SK-N-SH treated with all-trans-retinoic acid at 6 μM for 48 hours (cell line): ENCODE measurements at regions not wholly inside any gene's neighbourhood (a gene's known extent, or its start where the extent isn't known, plus 50 kb on each side); places are given as distances from the start of the nearest gene placed in this dataset.

Source experiments
- ATAC-seq: fragments of 200-7000 bp; cut with Tn5 transposase; 3 replicates; pipeline ENCODE4 v1.9.1; 2020; ENCODE audit warnings: mild to moderate bottlenecking, moderate library complexity
- ARNTL ChIP-seq: fragments of 450-650 bp; formaldehyde crosslinking; IDR thresholded peaks from 2 replicates; pipeline ENCODE4 v1.5.0; 2020; ENCODE audit warnings: low read depth, mild to moderate bottlenecking, moderate library complexity, borderline replicate concordance
- BACH2 ChIP-seq: fragments of 250-450 bp; sonication (Bioruptor Pico); IDR thresholded peaks from 2 replicates; pipeline ENCODE4 v1.9.0; 2021; ENCODE audit warnings: mild to moderate bottlenecking, borderline replicate concordance
- CREB5 ChIP-seq: fragments of 250-450 bp; sonication (Bioruptor Pico); IDR thresholded peaks from 2 replicates; pipeline ENCODE4 v1.5.1; 2020; ENCODE audit warnings: low read depth, mild to moderate bottlenecking, moderate library complexity
- CSDC2 ChIP-seq: fragments of 250-450 bp; sonication (Bioruptor Pico); IDR thresholded peaks from 2 replicates; pipeline ENCODE4 v1.5.0; 2020; ENCODE audit warnings: mild to moderate bottlenecking, moderate library complexity
- CSRNP3 ChIP-seq: fragments of 250-450 bp; sonication (Bioruptor Pico); IDR thresholded peaks from 2 replicates; pipeline ENCODE4 v1.5.1; 2021; ENCODE audit warnings: mild to moderate bottlenecking, moderate library complexity
- ESRRG ChIP-seq: fragments of 250-450 bp; sonication (Bioruptor Pico); IDR thresholded peaks from 2 replicates; pipeline ENCODE4 v1.6.1; 2021; ENCODE audit warnings: mild to moderate bottlenecking
- GLIS3 ChIP-seq: fragments of 250-450 bp; sonication (Bioruptor Pico); IDR thresholded peaks from 2 replicates; pipeline ENCODE4 v1.5.0; 2020; ENCODE audit warnings: mild to moderate bottlenecking, moderate library complexity
- ISL1 ChIP-seq: fragments of 250-450 bp; sonication (Bioruptor Pico); IDR thresholded peaks from 2 replicates; pipeline ENCODE4 v2.1.2; 2022; ENCODE audit warnings: mild to moderate bottlenecking, moderate library complexity
- OSR1 ChIP-seq: fragments of 250-450 bp; sonication (Bioruptor Pico); IDR thresholded peaks from 2 replicates; pipeline ENCODE4 v1.8.0; 2022; ENCODE audit warnings: moderate library complexity, mild to moderate bottlenecking, inconsistent platforms
- POU6F1 ChIP-seq: fragments of 250-450 bp; sonication (Bioruptor Pico); IDR thresholded peaks from 2 replicates; pipeline ENCODE4 v1.8.0; 2021; ENCODE audit warnings: low read depth, mild to moderate bottlenecking, moderate library complexity, borderline replicate concordance
- SNAI2 ChIP-seq: fragments of 250-450 bp; sonication (Bioruptor Pico); IDR thresholded peaks from 2 replicates; pipeline ENCODE4 v1.5.0; 2020; ENCODE audit warnings: mild to moderate bottlenecking, moderate library complexity
- TCF4 ChIP-seq: fragments of 250-450 bp; sonication (Bioruptor Pico); IDR thresholded peaks from 2 replicates; pipeline ENCODE4 v1.8.0; 2021; ENCODE audit warnings: mild to moderate bottlenecking, moderate library complexity, borderline replicate concordance
- TOX ChIP-seq: fragments of 250-450 bp; sonication (Bioruptor Pico); IDR thresholded peaks from 2 replicates; pipeline ENCODE4 v1.8.0; 2021; ENCODE audit warnings: mild to moderate bottlenecking, moderate library complexity, borderline replicate concordance
- ZC3H10 ChIP-seq: fragments of 250-450 bp; sonication (Bioruptor Pico); IDR thresholded peaks from 2 replicates; pipeline ENCODE4 v1.5.1; 2021; ENCODE audit warnings: mild to moderate bottlenecking, moderate library complexity
- ZFP3 ChIP-seq: fragments of 250-450 bp; sonication (Bioruptor Pico); IDR thresholded peaks from 2 replicates; pipeline ENCODE4 v1.5.0; 2020; ENCODE audit warnings: mild to moderate bottlenecking, moderate library complexity
- ZFP30 ChIP-seq: fragments of 450-650 bp; formaldehyde crosslinking; IDR thresholded peaks from 2 replicates; pipeline ENCODE4 v1.5.0; 2022; ENCODE audit warnings: mild to moderate bottlenecking, moderate library complexity
- ZNF565 ChIP-seq: fragments of 450-650 bp; formaldehyde crosslinking; conservative IDR thresholded peaks from 2 replicates; pipeline ENCODE4 v1.5.0; 2020; ENCODE audit warnings: low read depth, mild to moderate bottlenecking, moderate library complexity
- ZNF70 ChIP-seq: fragments of 450-650 bp; formaldehyde crosslinking; IDR thresholded peaks from 2 replicates; pipeline ENCODE4 v1.5.0; 2020; ENCODE audit warnings: mild to moderate bottlenecking, moderate library complexity
- ZNF8 ChIP-seq: fragments of 450-650 bp; formaldehyde crosslinking; IDR thresholded peaks from 2 replicates; pipeline ENCODE4 v1.5.0; 2020; ENCODE audit warnings: mild to moderate bottlenecking, moderate library complexity
- TF ChIP-seq, protein P1 (sequence below): fragments of 250-450 bp; sonication (Bioruptor Pico); IDR thresholded peaks from 2 replicates; pipeline ENCODE4 v1.5.0; 2020; ENCODE audit warnings: mild to moderate bottlenecking, moderate library complexity
- TF ChIP-seq, protein P2 (sequence below): fragments of 250-450 bp; sonication (Bioruptor Pico); IDR thresholded peaks from 2 replicates; pipeline ENCODE4 v1.8.0; 2020; ENCODE audit warnings: mild to moderate bottlenecking, moderate library complexity, borderline replicate concordance

- no peak for ATAC-seq
- TF ChIP-seq POU6F1 (CRISPR knock-in tag): no peak
- no peak for TF ChIP-seq CSRNP3 (CRISPR knock-in tag)
- TF ChIP-seq ZFP30: no peak
- TF ChIP-seq GLIS3 (CRISPR knock-in tag): no peak
- TF ChIP-seq BACH2 (CRISPR knock-in tag): no peak
- TF ChIP-seq ZNF565: no peak
- TF ChIP-seq TOX (CRISPR knock-in tag): no peak
- TF ChIP-seq TCF4 (CRISPR knock-in tag): no peak
- no peak for TF ChIP-seq ZNF8 (CRISPR knock-in tag)
- TF ChIP-seq SNAI2 (CRISPR knock-in tag): no peak
- TF ChIP-seq ARNTL (CRISPR knock-in tag): no peak
- TF ChIP-seq, all 23 proteins: peak for 0
These were observed 193.6 kb downstream of the GALC start for GRCh38 chr14:87799400-87799799.

- TF ChIP-seq ESRRG: no peak
- TF ChIP-seq OSR1 (CRISPR knock-in tag): no peak
- TF ChIP-seq, protein P1, sequence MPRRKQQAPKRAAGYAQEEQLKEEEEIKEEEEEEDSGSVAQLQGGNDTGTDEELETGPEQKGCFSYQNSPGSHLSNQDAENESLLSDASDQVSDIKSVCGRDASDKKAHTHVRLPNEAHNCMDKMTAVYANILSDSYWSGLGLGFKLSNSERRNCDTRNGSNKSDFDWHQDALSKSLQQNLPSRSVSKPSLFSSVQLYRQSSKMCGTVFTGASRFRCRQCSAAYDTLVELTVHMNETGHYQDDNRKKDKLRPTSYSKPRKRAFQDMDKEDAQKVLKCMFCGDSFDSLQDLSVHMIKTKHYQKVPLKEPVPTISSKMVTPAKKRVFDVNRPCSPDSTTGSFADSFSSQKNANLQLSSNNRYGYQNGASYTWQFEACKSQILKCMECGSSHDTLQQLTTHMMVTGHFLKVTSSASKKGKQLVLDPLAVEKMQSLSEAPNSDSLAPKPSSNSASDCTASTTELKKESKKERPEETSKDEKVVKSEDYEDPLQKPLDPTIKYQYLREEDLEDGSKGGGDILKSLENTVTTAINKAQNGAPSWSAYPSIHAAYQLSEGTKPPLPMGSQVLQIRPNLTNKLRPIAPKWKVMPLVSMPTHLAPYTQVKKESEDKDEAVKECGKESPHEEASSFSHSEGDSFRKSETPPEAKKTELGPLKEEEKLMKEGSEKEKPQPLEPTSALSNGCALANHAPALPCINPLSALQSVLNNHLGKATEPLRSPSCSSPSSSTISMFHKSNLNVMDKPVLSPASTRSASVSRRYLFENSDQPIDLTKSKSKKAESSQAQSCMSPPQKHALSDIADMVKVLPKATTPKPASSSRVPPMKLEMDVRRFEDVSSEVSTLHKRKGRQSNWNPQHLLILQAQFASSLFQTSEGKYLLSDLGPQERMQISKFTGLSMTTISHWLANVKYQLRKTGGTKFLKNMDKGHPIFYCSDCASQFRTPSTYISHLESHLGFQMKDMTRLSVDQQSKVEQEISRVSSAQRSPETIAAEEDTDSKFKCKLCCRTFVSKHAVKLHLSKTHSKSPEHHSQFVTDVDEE: no peak
- no peak for TF ChIP-seq TCF4 (CRISPR knock-in tag)
- TF ChIP-seq TOX (CRISPR knock-in tag): no peak
- no peak for TF ChIP-seq ARNTL (CRISPR knock-in tag)
- TF ChIP-seq ZNF70 (CRISPR knock-in tag): no peak
- no peak for TF ChIP-seq ZFP3 (CRISPR knock-in tag)
- TF ChIP-seq CSRNP3 (CRISPR knock-in tag): no peak
- no peak for TF ChIP-seq ZNF565
- TF ChIP-seq, protein P2, sequence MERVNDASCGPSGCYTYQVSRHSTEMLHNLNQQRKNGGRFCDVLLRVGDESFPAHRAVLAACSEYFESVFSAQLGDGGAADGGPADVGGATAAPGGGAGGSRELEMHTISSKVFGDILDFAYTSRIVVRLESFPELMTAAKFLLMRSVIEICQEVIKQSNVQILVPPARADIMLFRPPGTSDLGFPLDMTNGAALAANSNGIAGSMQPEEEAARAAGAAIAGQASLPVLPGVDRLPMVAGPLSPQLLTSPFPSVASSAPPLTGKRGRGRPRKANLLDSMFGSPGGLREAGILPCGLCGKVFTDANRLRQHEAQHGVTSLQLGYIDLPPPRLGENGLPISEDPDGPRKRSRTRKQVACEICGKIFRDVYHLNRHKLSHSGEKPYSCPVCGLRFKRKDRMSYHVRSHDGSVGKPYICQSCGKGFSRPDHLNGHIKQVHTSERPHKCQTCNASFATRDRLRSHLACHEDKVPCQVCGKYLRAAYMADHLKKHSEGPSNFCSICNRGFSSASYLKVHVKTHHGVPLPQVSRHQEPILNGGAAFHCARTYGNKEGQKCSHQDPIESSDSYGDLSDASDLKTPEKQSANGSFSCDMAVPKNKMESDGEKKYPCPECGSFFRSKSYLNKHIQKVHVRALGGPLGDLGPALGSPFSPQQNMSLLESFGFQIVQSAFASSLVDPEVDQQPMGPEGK: no peak
- no peak for TF ChIP-seq CSDC2
- no peak for TF ChIP-seq POU6F1 (CRISPR knock-in tag)
- no peak for TF ChIP-seq ISL1 (CRISPR knock-in tag)
- TF ChIP-seq ZC3H10: no peak
- TF ChIP-seq CREB5: no peak
- ATAC-seq: no peak
These were observed 196.0 kb downstream of the GALC start for GRCh38 chr14:87797001-87797400.
